ENCODE measurements at regions not wholly inside any gene's neighbourhood (a gene's known extent, or its start where the extent isn't known, plus 50 kb on each side); places are given as distances from the start of the nearest gene placed in this dataset.

- ChIA-PET RAD21 (ENCODE audit: low non-redundant PET in 1 of 2, low total read pairs in 2 of 2, uncharacterized antibody in 2 of 2, unreplicated experiment in 2 of 2) (no interaction called here), POLR2A (no interaction called here), CTCF (no interaction called here)
- H3K9me2 ChIP-seq (ENCODE audit: insufficient read depth) = no peaks in the 10 kb centered on the region
- no peaks in the 10 kb centered on the region for H3K27me3 ChIP-seq (ENCODE audit: insufficient read depth, low read length)
- no peak overlapping the region for H2AFZ ChIP-seq (ENCODE audit: low read depth, low read length, poor library complexity, severe bottlenecking)
- H3K36me3 ChIP-seq (ENCODE audit: control insufficient read depth in 1 of 2, insufficient read depth in 2 of 2, low read length in 2 of 2) = no peaks in the 10 kb centered on the region
- no peaks in the 10 kb centered on the region for H3K9me3 ChIP-seq (ENCODE audit: control insufficient read depth in 1 of 2, insufficient read depth in 1 of 2, low read depth in 1 of 2, low read length in 2 of 2)
- H3K79me2 ChIP-seq (ENCODE audit: insufficient read depth, low read length) = no peaks in the 10 kb centered on the region
- H3K27ac ChIP-seq (ENCODE audit: low read depth, low read length) = no peak overlapping the region
- ATAC-seq = no peak
- no TSS peak for BruUV-seq (replicated peaks)
- TF ChIP-seq ELF1 (IDR thresholded peaks at IDR 0.05; ENCODE audit: borderline replicate concordance, low read depth) (no peak), JUND (IDR thresholded peaks at IDR 0.05) (no peak)
- H3K4me1 ChIP-seq (ENCODE audit: control insufficient read depth in 1 of 2, insufficient read depth in 2 of 2, low read length in 2 of 2) = no peaks in the 10 kb centered on the region
- intact Hi-C loops (cut with micrococcal nuclease) = no loop called here
- no peaks in the 10 kb centered on the region for H4K20me1 ChIP-seq (ENCODE audit: insufficient read depth)
- H3K4me3 ChIP-seq (replicated peaks in 1 of 2; ENCODE audit: low read depth in 1 of 2, low read length in 2 of 2) = no peak overlapping the region
- no peak for DNase-seq (ENCODE audit: low read depth, low spot score)
- H3K4me2 ChIP-seq (ENCODE audit: low read length) = no peak overlapping the region
- H3K9ac ChIP-seq (ENCODE audit: low read length) = no peak overlapping the region
Observed at GRCh38 chr5:36772276-36773140, 104.1 kb upstream of the NIPBL start.

DNA sequence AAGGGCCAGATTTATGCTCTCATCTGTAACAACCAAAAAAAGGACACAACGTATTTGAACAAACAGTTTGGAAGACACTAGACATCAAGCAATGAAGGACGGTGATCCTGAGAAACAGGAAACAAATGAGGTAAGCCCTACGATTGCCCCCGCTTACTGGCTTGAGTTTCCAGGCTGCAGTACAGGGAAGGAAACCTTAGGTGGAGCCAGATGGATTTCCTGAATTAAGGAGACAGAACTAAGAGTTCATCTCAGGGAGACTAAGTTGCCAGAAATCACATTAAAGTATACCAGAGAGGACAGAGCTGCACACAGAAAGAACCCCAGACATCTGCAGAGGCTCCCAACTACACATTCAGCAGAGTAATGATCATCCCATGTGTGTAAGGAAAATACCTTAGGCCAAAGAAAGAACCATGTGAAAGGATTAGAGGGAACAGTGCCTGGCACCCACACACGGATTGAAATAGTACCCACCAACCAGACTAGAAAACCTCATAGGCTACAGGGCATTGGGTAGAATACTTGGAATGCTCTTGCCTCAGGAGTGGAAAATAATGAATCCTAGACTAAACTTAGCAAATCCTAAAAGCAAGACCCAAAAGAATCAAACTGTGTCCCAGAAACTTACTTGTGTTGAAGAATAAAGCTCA lies 99.3 kb upstream of the NIPBL start:
- no peak overlapping the region for H3K9ac ChIP-seq (ENCODE audit: low read length)
- H3K4me1 ChIP-seq (ENCODE audit: control insufficient read depth in 1 of 2, insufficient read depth in 2 of 2, low read length in 2 of 2) = no peaks in the 10 kb centered on the region
- peak; percentile 37 for TF ChIP-seq RAD21 (IDR thresholded peaks at IDR 0.05; ENCODE audit: low read depth)
- TF ChIP-seq YY1 (IDR thresholded peaks at IDR 0.05; ENCODE audit: extremely low read depth, insufficient replicate concordance, low read depth, low read length) = no peak
- TF ChIP-seq, protein P1, sequence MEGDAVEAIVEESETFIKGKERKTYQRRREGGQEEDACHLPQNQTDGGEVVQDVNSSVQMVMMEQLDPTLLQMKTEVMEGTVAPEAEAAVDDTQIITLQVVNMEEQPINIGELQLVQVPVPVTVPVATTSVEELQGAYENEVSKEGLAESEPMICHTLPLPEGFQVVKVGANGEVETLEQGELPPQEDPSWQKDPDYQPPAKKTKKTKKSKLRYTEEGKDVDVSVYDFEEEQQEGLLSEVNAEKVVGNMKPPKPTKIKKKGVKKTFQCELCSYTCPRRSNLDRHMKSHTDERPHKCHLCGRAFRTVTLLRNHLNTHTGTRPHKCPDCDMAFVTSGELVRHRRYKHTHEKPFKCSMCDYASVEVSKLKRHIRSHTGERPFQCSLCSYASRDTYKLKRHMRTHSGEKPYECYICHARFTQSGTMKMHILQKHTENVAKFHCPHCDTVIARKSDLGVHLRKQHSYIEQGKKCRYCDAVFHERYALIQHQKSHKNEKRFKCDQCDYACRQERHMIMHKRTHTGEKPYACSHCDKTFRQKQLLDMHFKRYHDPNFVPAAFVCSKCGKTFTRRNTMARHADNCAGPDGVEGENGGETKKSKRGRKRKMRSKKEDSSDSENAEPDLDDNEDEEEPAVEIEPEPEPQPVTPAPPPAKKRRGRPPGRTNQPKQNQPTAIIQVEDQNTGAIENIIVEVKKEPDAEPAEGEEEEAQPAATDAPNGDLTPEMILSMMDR (IDR thresholded peaks at IDR 0.05 in 2 of 3, conservative IDR thresholded peaks at IDR 0.05 in 1 of 3; ENCODE audit: borderline replicate concordance in 1 of 3, insufficient read depth in 1 of 3, low read depth in 2 of 3, low read length in 2 of 3) = peak; percentile 29 to 43 (median 39); a peak in 4 of 6 replicates
- no peak overlapping the region for H3K4me3 ChIP-seq (replicated peaks in 1 of 2; ENCODE audit: low read depth in 1 of 2, low read length in 2 of 2)
- DNase-seq (ENCODE audit: low read depth, low spot score) (peak; percentile 15), ATAC-seq (peak; percentile 89)
- BruUV-seq (replicated peaks) = no TSS peak
- H3K9me2 ChIP-seq (ENCODE audit: insufficient read depth) = no peaks in the 10 kb centered on the region
- H3K36me3 ChIP-seq (ENCODE audit: control insufficient read depth in 1 of 2, insufficient read depth in 2 of 2, low read length in 2 of 2) = no peaks in the 10 kb centered on the region
- no peaks in the 10 kb centered on the region for H3K9me3 ChIP-seq (ENCODE audit: control insufficient read depth in 1 of 2, insufficient read depth in 1 of 2, low read depth in 1 of 2, low read length in 2 of 2)
- no peaks in the 10 kb centered on the region for H3K79me2 ChIP-seq (ENCODE audit: insufficient read depth, low read length)
- intact Hi-C loops (cut with micrococcal nuclease) = no loop called here
- H3K4me2 ChIP-seq (ENCODE audit: low read length) = no peak overlapping the region
- ChIA-PET RAD21 (ENCODE audit: low non-redundant PET in 1 of 2, low total read pairs in 2 of 2, uncharacterized antibody in 2 of 2, unreplicated experiment in 2 of 2) (no interaction called here), POLR2A (no interaction called here), CTCF (interaction anchor here (0.6 to 0.7 kb wide), 2 partner anchors 33 to 93 kb away, joined by 3 to 4 read pairs; no protein-coding TSS in a partner anchor)
- no peak overlapping the region for H2AFZ ChIP-seq (ENCODE audit: low read depth, low read length, poor library complexity, severe bottlenecking)
- no peaks in the 10 kb centered on the region for H4K20me1 ChIP-seq (ENCODE audit: insufficient read depth)
- no peak overlapping the region for H3K27ac ChIP-seq (ENCODE audit: low read depth, low read length)
- no peaks in the 10 kb centered on the region for H3K27me3 ChIP-seq (ENCODE audit: insufficient read depth, low read length)
